ENCODE measurements at regions not wholly inside any gene's neighbourhood (a gene's known extent, or its start where the extent isn't known, plus 50 kb on each side); places are given as distances from the start of the nearest gene placed in this dataset.

- intact Hi-C loops (cut with micrococcal nuclease): no loop called here
- Mint-ChIP-seq H3K4me3 (ENCODE audit: unreplicated experiment) (no peak overlapping the region), H3K27me3 (ENCODE audit: insufficient read depth, unreplicated experiment) (no peaks in the 10 kb centered on the region), H3K4me1 (ENCODE audit: insufficient read depth, unreplicated experiment) (no peaks in the 10 kb centered on the region), H3K27ac (ENCODE audit: low read depth, unreplicated experiment) (no peak overlapping the region), H3K9me3 (ENCODE audit: unreplicated experiment) (no peaks in the 10 kb centered on the region), H3K36me3 (ENCODE audit: insufficient read depth, unreplicated experiment) (no peaks in the 10 kb centered on the region)
- CTCF ChIA-PET: no interaction called here
- no TSS peak for BruUV-seq (replicated peaks)
- TF ChIP-seq CTCF (IDR thresholded peaks at IDR 0.05; ENCODE audit: unreplicated experiment): no peak
- no peak for DNase-seq (ENCODE audit: unreplicated experiment)
- POLR2A ChIA-PET: no interaction called here
These were observed 141.3 kb upstream of the LHCGR start for GRCh38 chr2:48896870-48897269.

- BruUV-seq (replicated peaks): no TSS peak
- intact Hi-C loops (cut with micrococcal nuclease): no loop called here
- DNase-seq (ENCODE audit: unreplicated experiment): no peak
- POLR2A ChIA-PET: no interaction called here
- Mint-ChIP-seq H3K27ac (ENCODE audit: low read depth, unreplicated experiment) (no peak overlapping the region), H3K36me3 (ENCODE audit: insufficient read depth, unreplicated experiment) (no peaks in the 10 kb centered on the region), H3K9me3 (ENCODE audit: unreplicated experiment) (no peaks in the 10 kb centered on the region), H3K4me1 (ENCODE audit: insufficient read depth, unreplicated experiment) (no peaks in the 10 kb centered on the region), H3K4me3 (ENCODE audit: unreplicated experiment) (no peak overlapping the region), H3K27me3 (ENCODE audit: insufficient read depth, unreplicated experiment) (no peaks in the 10 kb centered on the region)
- no peak for TF ChIP-seq CTCF (IDR thresholded peaks at IDR 0.05; ENCODE audit: unreplicated experiment)
- CTCF ChIA-PET: no interaction called here
These were observed 135.1 kb upstream of the LHCGR start for GRCh38 chr2:48890454-48891131.

- no TSS peak for BruUV-seq (replicated peaks)
These were observed 132.5 kb upstream of the LHCGR start for GRCh38 chr2:48888066-48888465.

DNA sequence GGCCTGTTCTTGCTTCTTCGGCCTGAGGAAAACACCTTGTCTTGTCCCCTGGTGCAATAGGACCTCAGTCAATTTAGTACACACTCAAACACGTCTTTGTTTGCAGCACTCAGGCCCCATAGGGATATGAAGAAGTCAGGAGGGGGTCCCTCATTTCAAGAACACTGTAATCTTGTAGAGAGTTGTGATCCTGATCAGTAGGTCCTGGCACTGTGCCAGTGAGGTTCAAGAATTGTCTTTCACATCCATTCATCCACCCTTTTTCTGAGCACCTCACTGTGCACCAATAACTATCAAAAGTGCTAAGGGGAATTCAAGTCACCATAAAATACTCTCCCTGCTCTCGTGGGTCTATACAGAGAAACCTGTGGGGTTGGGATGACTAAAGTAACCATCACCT, 131.4 kb upstream of the LHCGR start:
- no peaks in the 10 kb centered on the region for H3K27me3 Mint-ChIP-seq (ENCODE audit: insufficient read depth, unreplicated experiment)
- no peak for DNase-seq (ENCODE audit: unreplicated experiment)
- no peak for TF ChIP-seq CTCF (IDR thresholded peaks at IDR 0.05; ENCODE audit: unreplicated experiment)
- ChIA-PET POLR2A (no interaction called here), CTCF (interaction anchor here (0.6 kb wide), 1 partner anchor 8 kb away, joined by 3 read pairs; no protein-coding TSS in a partner anchor)
- no peaks in the 10 kb centered on the region for H3K4me1 Mint-ChIP-seq (ENCODE audit: insufficient read depth, unreplicated experiment)
- no peak overlapping the region for H3K27ac Mint-ChIP-seq (ENCODE audit: low read depth, unreplicated experiment)
- H3K9me3 Mint-ChIP-seq (ENCODE audit: unreplicated experiment): no peaks in the 10 kb centered on the region
- intact Hi-C loops (cut with micrococcal nuclease): no loop called here
- no TSS peak for BruUV-seq (replicated peaks)
- H3K4me3 Mint-ChIP-seq (ENCODE audit: unreplicated experiment): no peak overlapping the region
- H3K36me3 Mint-ChIP-seq (ENCODE audit: insufficient read depth, unreplicated experiment): no peaks in the 10 kb centered on the region

More at GRCh38 chr2:48888066-48888465, 132.5 kb upstream of the LHCGR start:
- no peaks in the 10 kb centered on the region for H3K27me3 Mint-ChIP-seq (ENCODE audit: insufficient read depth, unreplicated experiment)
- ChIA-PET CTCF (interaction anchor here (0.6 kb wide), 1 partner anchor 9 kb away, joined by 3 read pairs; no protein-coding TSS in a partner anchor), POLR2A (interaction anchor here (0.8 kb wide), 1 partner anchor 17 kb away, joined by 3 read pairs; no protein-coding TSS in a partner anchor)
- no peak overlapping the region for H3K4me3 Mint-ChIP-seq (ENCODE audit: unreplicated experiment)
- H3K9me3 Mint-ChIP-seq (ENCODE audit: unreplicated experiment): no peaks in the 10 kb centered on the region
- no peaks in the 10 kb centered on the region for H3K4me1 Mint-ChIP-seq (ENCODE audit: insufficient read depth, unreplicated experiment)
- no peak for DNase-seq (ENCODE audit: unreplicated experiment)
- intact Hi-C loops (cut with micrococcal nuclease): no loop called here
- H3K27ac Mint-ChIP-seq (ENCODE audit: low read depth, unreplicated experiment): no peak overlapping the region
- no peak for TF ChIP-seq CTCF (IDR thresholded peaks at IDR 0.05; ENCODE audit: unreplicated experiment)
- H3K36me3 Mint-ChIP-seq (ENCODE audit: insufficient read depth, unreplicated experiment): no peaks in the 10 kb centered on the region

All from MCF 10A (cell line).